ENCODE measurements at regions not wholly inside any gene's neighbourhood (a gene's known extent, or its start where the extent isn't known, plus 50 kb on each side); places are given as distances from the start of the nearest gene placed in this dataset.

GRCh38 chr7:115233809-115234208 lies 311.9 kb downstream of the MDFIC start:
- DNase-seq: peak; percentile 63
- H3K36me3 ChIP-seq: no peaks in the 10 kb centered on the region
- peak overlapping the region; percentile 51 for H3K27ac ChIP-seq
- H3K4me3 ChIP-seq (ENCODE audit: low read depth, low read length): no peak overlapping the region
- H3K9me3 ChIP-seq (ENCODE audit: severe bottlenecking): peaks cover 10% of the 10 kb centered on the region
- H3K27me3 ChIP-seq (ENCODE audit: insufficient read depth, low read depth, severe bottlenecking): no peaks in the 10 kb centered on the region
- no peak for TF ChIP-seq CTCF (IDR thresholded peaks at IDR 0.05; ENCODE audit: low read depth, low read length)

- Histone ChIP-seq H3K27me3 (ENCODE audit: insufficient read depth, low read depth, severe bottlenecking) (no peaks in the 10 kb centered on the region), H3K4me3 (ENCODE audit: low read depth, low read length) (no peak overlapping the region), H3K36me3 (no peaks in the 10 kb centered on the region), H3K27ac (no peak overlapping the region), H3K9me3 (ENCODE audit: severe bottlenecking) (peaks cover 10% of the 10 kb centered on the region)
- no peak for DNase-seq
- no peak for TF ChIP-seq CTCF (IDR thresholded peaks at IDR 0.05; ENCODE audit: low read depth, low read length)
Observed at GRCh38 chr7:115232041-115232440, 310.1 kb downstream of the MDFIC start.

GRCh38 chr7:115230882-115231571 lies 309.1 kb downstream of the MDFIC start:
- no peak for DNase-seq
- no peak for TF ChIP-seq CTCF (IDR thresholded peaks at IDR 0.05; ENCODE audit: low read depth, low read length)
- Histone ChIP-seq H3K27me3 (ENCODE audit: insufficient read depth, low read depth, severe bottlenecking) (no peaks in the 10 kb centered on the region), H3K9me3 (ENCODE audit: severe bottlenecking) (peaks cover 10% of the 10 kb centered on the region), H3K36me3 (no peaks in the 10 kb centered on the region), H3K27ac (no peak overlapping the region), H3K4me3 (ENCODE audit: low read depth, low read length) (no peak overlapping the region)

GRCh38 chr7:115229401-115230105 lies 307.7 kb downstream of the MDFIC start:
- Histone ChIP-seq H3K4me3 (ENCODE audit: low read depth, low read length) (no peak overlapping the region), H3K27ac (no peak overlapping the region), H3K36me3 (no peaks in the 10 kb centered on the region), H3K27me3 (ENCODE audit: insufficient read depth, low read depth, severe bottlenecking) (no peaks in the 10 kb centered on the region), H3K9me3 (ENCODE audit: severe bottlenecking) (no peaks in the 10 kb centered on the region)
- DNase-seq: no peak
- no peak for TF ChIP-seq CTCF (IDR thresholded peaks at IDR 0.05; ENCODE audit: low read depth, low read length)

GRCh38 chr7:115227473-115228235 lies 305.8 kb downstream of the MDFIC start:
- no peaks in the 10 kb centered on the region for H3K27me3 ChIP-seq (ENCODE audit: insufficient read depth, low read depth, severe bottlenecking)
- H3K4me3 ChIP-seq (ENCODE audit: low read depth, low read length): no peak overlapping the region
- no peak for TF ChIP-seq CTCF (IDR thresholded peaks at IDR 0.05; ENCODE audit: low read depth, low read length)

More at GRCh38 chr7:115227473-115228235, 305.8 kb downstream of the MDFIC start:
- Histone ChIP-seq H3K36me3 (no peaks in the 10 kb centered on the region), H3K9me3 (ENCODE audit: severe bottlenecking) (no peaks in the 10 kb centered on the region), H3K27ac (no peak overlapping the region)
- no peak for DNase-seq

Measured in WERI-Rb-1 (cell line).